A673 (cell line): ENCODE measurements at regions not wholly inside any gene's neighbourhood (a gene's known extent, or its start where the extent isn't known, plus 50 kb on each side); places are given as distances from the start of the nearest gene placed in this dataset.
A peak's percentile ranks its signal among the peaks of the same experiment; 100 is the strongest.

ENCODE experiments used
- BruUV-seq: library from RNA; stranded (reverse); fragments of 400-500 nt; replicated peaks from 2 replicates; lab custom pipeline; 2021; lab: Mats Ljungman, UMichigan
- CTCF ChIA-PET: fragments of 300-600 bp; sonication (Branson Sonifier 250); formaldehyde crosslinking; loops from one replicate; lab custom pipeline; 2022; ENCODE audit warnings: antibody characterized with exemption; lab: Charles Lee
- POLR2A ChIA-PET: fragments of 300-600 bp; sonication (Branson Sonifier 250); formaldehyde crosslinking; loops from one replicate; lab custom pipeline; 2022; ENCODE audit warnings: antibody characterized with exemption; ENCODE audit not compliant: low non-redundant PET; lab: Charles Lee
- DNase-seq: peaks from one replicate; pipeline ENCODE4 v3.0.0-alpha.2; 2015; ENCODE audit warnings: low spot score
- H3K27ac ChIP-seq: fragments of 200-600 bp; sonication (generic); 2 replicates; pipeline ENCODE4 v1.5.1; 2016; ENCODE audit warnings: mixed run types, low read depth, mild to moderate bottlenecking, mixed read lengths, antibody characterized with exemption, low read length; ENCODE audit not compliant: poor library complexity, severe bottlenecking
- H3K27me3 ChIP-seq: fragments of 200-600 bp; sonication (generic); replicated peaks from 2 replicates; pipeline ENCODE4 v1.6.1; 2017; ENCODE audit warnings: mixed run types, low read depth, mild to moderate bottlenecking, mixed read lengths, antibody characterized with exemption, low read length; ENCODE audit not compliant: insufficient read depth, poor library complexity
- H3K36me3 ChIP-seq: fragments of 200-600 bp; sonication (generic); 2 replicates; pipeline ENCODE4 v1.6.1; 2016; ENCODE audit warnings: mixed run types, mild to moderate bottlenecking, mixed read lengths, antibody characterized with exemption, low read length; ENCODE audit not compliant: insufficient read depth, poor library complexity, severe bottlenecking
- H3K4me1 ChIP-seq: fragments of 200-600 bp; sonication (generic); 2 replicates; pipeline ENCODE4 v1.6.1; 2017; ENCODE audit warnings: mixed run types, mild to moderate bottlenecking, mixed read lengths, antibody characterized with exemption, low read length; ENCODE audit not compliant: insufficient read depth, poor library complexity, severe bottlenecking
- H3K4me3 ChIP-seq: fragments of 200-600 bp; sonication (generic); 2 replicates; pipeline ENCODE4 v1.5.1; 2016; ENCODE audit warnings: low read depth, mixed run types, mild to moderate bottlenecking, mixed read lengths, low read length; ENCODE audit not compliant: poor library complexity, severe bottlenecking
- H3K9me3 ChIP-seq: fragments of 200-600 bp; sonication (generic); 2 replicates; pipeline ENCODE4 v1.6.1; 2016; ENCODE audit warnings: mixed run types, low read depth, mild to moderate bottlenecking, mixed read lengths, antibody characterized with exemption, low read length; ENCODE audit not compliant: poor library complexity, severe bottlenecking
- EZH2 ChIP-seq: fragments of 200-600 bp; sonication (generic); IDR thresholded peaks from 2 replicates; pipeline ENCODE4 v1.6.1; 2017; ENCODE audit warnings: borderline replicate concordance, low read depth, mild to moderate bottlenecking, mixed read lengths, antibody characterized with exemption, low read length; ENCODE audit not compliant: poor library complexity, severe bottlenecking
- intact Hi-C: fragments of 100-400 bp; cut with micrococcal nuclease; formaldehyde crosslinking; loops from one replicate; pipeline ENCODE4 v1.10.0; 2022; ENCODE audit not compliant: unreplicated experiment
- TF ChIP-seq, protein P1 (sequence below): fragments of 300-800, 200-600 bp; sonication (generic); conservative IDR thresholded peaks from 2 replicates; pipeline ENCODE4 v1.5.1; 2017; ENCODE audit warnings: low read depth, mild to moderate bottlenecking, antibody characterized with exemption, low read length, moderate library complexity, mixed read lengths

DNA sequence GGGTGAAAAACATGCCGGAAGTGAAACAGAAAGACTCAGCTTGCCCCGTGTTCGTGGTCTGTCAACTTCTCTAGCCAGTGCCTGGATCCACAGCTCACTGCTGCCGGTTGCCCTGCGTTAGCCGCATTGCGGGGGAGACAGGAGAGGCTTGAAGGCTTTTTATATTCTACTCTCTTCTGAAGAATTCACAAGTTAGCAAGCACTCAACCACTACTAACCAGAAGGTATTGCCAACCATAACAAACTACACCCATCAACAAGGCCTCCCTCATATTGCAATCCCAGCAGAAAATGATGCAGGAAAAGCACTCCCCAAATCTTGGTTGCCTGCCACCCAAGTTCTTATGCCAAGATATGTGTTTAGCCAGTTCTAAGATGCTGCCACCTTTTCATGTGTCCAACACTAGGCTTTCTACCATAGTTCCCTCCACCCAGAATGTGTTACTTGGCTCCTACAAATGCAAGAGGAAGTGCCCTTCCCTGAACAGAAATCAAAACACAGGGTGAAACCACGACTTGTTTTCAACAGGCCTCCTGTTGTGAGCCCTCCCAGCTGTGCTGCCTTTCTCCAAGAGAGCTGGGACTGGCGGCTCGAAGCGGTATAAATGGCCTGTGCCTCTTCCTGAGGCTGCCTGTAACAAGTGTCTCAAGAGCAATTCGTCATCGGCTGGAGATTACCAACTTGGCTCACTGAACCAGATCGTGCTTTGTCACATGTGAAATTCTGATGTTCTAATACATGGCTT is 129.0 kb downstream of the SNX18 start:
- ChIA-PET CTCF (no interaction called here), POLR2A (interaction anchor here (0.6 kb wide), 1 partner anchor 186 kb away, joined by 12 read pairs; no protein-coding TSS in a partner anchor)
- Histone ChIP-seq H3K36me3 (no peaks in the 10 kb centered on the region), H3K4me3 (no peak overlapping the region), H3K4me1 (peaks cover 64% of the 10 kb centered on the region), H3K9me3 (no peaks in the 10 kb centered on the region), H3K27me3 (no peaks in the 10 kb centered on the region), H3K27ac (peak overlapping the region; percentile 75)
- TF ChIP-seq, protein P1, sequence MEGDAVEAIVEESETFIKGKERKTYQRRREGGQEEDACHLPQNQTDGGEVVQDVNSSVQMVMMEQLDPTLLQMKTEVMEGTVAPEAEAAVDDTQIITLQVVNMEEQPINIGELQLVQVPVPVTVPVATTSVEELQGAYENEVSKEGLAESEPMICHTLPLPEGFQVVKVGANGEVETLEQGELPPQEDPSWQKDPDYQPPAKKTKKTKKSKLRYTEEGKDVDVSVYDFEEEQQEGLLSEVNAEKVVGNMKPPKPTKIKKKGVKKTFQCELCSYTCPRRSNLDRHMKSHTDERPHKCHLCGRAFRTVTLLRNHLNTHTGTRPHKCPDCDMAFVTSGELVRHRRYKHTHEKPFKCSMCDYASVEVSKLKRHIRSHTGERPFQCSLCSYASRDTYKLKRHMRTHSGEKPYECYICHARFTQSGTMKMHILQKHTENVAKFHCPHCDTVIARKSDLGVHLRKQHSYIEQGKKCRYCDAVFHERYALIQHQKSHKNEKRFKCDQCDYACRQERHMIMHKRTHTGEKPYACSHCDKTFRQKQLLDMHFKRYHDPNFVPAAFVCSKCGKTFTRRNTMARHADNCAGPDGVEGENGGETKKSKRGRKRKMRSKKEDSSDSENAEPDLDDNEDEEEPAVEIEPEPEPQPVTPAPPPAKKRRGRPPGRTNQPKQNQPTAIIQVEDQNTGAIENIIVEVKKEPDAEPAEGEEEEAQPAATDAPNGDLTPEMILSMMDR = no peak
- no peak for TF ChIP-seq EZH2
- intact Hi-C loops = loop anchor here (5.0 kb wide), 1 partner anchor 196 kb away; no protein-coding TSS in a partner anchor
- TSS peak; percentile 82 for BruUV-seq
- DNase-seq = peak; percentile 96

DNA sequence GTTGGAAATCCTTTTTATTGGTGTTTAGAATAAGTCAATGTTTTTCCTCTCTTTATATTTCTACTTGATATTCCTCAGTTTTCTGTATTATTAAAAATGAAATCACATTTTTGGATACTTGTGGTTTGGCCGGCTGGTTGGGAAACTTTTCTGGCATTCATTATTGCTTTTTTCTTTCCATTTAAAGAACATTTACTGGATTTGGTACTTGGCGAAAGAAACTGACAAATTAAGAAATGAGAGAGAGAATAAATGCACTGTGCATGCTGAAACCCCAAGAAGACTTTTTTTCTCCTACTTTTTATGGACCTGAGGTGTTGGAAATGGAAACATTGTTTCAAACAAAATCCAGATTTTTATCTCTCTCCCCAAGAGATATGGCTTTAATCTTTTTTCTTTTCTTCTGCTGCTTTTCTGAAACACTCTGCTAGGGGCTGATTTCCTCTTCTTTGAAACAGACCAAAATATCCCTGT is 128.4 kb downstream of the SNX18 start:
- BruUV-seq = no TSS peak

DNA sequence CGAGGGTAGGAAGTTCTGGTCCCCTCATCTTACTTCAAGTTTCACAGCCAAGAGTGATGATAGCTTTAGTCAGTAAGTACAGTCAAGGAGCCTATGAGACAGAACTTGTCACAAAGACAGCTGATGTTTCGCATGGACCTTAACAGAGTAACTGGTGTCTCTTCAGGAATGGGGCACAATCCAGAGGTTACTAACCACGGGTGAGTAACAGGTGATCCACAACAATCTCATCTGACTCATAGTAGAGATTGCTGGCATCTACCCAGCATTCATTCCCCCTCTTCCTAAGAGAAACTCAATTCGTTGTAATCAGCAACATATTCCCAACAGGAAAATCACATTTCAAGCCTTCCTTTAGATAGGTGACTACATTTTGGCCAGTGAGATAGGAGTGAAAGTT is 126.7 kb downstream of the SNX18 start:
- DNase-seq = no peak

More for the DNA sequence above, 128.4 kb downstream of the SNX18 start:
- no peak for DNase-seq
- intact Hi-C loops = loop anchor here (5.0 kb wide), 1 partner anchor 196 kb away; no protein-coding TSS in a partner anchor
- no peak overlapping the region for H3K4me3 ChIP-seq
- ChIA-PET POLR2A (interaction anchor here (0.6 to 0.7 kb wide), 2 partner anchors 92 to 543 kb away, joined by 3 read pairs; no protein-coding TSS in a partner anchor), CTCF (no interaction called here)
- H3K27ac ChIP-seq = peak overlapping the region; percentile 75
- H3K27me3 ChIP-seq = no peaks in the 10 kb centered on the region
- H3K4me1 ChIP-seq = peaks cover 58% of the 10 kb centered on the region
- TF ChIP-seq, protein P1 = no peak
- TF ChIP-seq EZH2 = no peak
- no peaks in the 10 kb centered on the region for H3K36me3 ChIP-seq
- no peaks in the 10 kb centered on the region for H3K9me3 ChIP-seq

More for the DNA sequence above, 126.7 kb downstream of the SNX18 start:
- Histone ChIP-seq H3K9me3 (no peaks in the 10 kb centered on the region), H3K27me3 (no peaks in the 10 kb centered on the region), H3K4me1 (peaks cover 55% of the 10 kb centered on the region), H3K4me3 (no peak overlapping the region), H3K27ac (peak overlapping the region; percentile 46), H3K36me3 (no peaks in the 10 kb centered on the region)
- POLR2A ChIA-PET = no interaction called here
- TF ChIP-seq, protein P1 = no peak
- no peak for TF ChIP-seq EZH2
- no TSS peak for BruUV-seq
- CTCF ChIA-PET = no interaction called here
- intact Hi-C loops = no loop called here
